NCI-H146 (cell line): ENCODE measurements at regions not wholly inside any gene's neighbourhood (a gene's known extent, or its start where the extent isn't known, plus 50 kb on each side); places are given as distances from the start of the nearest gene placed in this dataset.
"Not testable (repeated sequence)": the region's sequence is repeated elsewhere in the genome, so short reads cannot be mapped to it uniquely, and the experiment has no call there.

Experiments used
- DNase-seq: peaks from one replicate; lab custom pipeline; 2025; lab: John Stamatoyannopoulos, UW

DNA sequence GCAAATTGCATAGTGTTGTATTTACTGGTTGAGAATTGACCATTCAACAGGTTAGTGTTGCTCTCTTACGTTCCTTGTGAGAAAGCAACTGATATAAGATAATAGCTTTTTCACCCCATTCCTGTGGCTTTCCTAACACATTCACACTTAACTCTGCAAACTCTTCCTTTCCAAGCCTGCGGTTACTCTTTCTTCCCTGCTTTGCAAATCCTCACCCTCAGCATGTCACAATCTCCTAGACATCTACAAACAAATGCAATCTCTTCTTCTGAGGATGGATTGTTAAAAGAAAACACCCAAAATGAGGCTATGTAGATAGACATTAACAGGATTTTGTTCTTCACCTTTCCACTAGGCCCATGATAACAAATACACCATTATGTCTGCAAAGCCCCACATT lies 771.7 kb upstream of the PCDH7 start:
- no peak for DNase-seq

DNA sequence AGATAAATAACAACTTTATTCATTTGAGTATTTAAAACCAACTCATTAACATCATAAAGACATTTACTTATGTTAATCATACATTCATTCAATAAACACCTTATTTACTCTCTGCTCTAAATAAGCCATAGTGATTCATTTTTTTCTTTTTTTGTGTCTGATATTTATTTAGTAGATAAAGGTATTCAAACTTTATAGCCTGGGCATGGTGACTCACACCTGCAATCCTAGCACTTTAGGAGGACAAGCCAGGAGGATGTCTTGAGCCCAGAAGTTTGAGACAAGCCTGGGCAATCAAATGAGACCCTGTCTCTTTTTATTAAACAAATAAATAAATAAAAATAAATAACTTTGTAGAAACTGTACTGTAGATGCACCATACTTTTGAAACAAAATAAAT lies 771.3 kb upstream of the PCDH7 start:
- DNase-seq = no peak

- no peak for DNase-seq
Observed at GRCh38 chr4:29966386-29966785, 753.8 kb upstream of the PCDH7 start.

GRCh38 chr4:29970626-29971025 lies 749.5 kb upstream of the PCDH7 start:
- DNase-seq = no peak

DNA sequence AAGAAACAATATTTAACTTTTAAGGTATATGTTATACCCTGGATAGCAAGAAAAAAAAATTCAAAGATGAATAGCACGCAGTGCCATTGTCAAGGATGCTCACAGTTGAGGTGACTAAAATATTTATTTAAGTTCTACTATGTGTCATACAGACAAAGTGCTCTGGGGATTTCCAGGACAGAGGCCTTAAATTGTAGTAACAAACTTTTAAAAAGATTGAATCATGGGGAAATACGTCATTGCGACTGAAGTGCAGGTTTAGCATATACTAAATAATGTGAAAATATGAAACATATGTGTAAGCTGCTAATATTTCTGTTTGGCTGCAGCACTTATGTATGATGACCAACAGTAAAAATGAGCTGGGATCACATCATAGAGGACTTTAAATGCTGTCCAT lies 748.0 kb upstream of the PCDH7 start:
- no peak for DNase-seq

DNA sequence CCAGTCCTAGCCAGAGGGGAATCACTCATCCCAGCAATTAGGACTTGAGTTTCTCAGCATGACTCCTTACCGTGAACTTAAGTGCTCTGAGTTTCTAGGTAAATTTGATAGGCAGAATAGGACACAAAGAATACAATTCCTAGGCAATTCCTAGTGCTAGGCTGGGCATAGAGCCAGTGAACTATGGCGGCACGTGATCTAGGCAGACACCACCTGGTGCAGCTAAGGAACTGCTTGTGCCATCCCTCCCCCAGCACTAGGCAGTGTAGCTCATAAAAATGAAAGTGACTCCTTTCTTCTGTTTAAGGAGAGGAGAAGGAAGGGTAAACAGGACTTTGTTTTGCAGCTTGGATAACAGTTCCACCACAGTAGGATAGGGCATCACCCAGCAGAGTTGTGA lies 736.3 kb upstream of the PCDH7 start:
- no peak for DNase-seq

DNA sequence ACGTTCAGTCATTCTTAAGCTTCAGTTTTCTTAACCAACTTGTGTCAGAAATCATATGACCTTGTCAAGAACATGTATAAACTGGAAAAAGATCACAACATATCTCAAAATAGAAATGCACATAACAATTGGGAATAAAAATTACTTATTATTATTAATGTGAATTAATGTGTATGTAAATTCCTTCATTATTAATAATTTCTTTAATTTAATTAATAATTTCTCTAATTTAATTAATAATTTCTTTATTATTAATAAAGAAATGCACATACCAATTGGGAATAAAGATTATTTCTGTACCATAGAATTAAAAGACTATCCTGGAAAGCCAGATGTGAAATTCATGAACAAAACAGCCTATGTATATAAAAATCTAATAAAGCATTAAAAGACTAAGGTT lies 718.5 kb upstream of the PCDH7 start:
- DNase-seq = no peak

GRCh38 chr4:30002341-30002740 lies 717.8 kb upstream of the PCDH7 start:
- no peak for DNase-seq

DNA sequence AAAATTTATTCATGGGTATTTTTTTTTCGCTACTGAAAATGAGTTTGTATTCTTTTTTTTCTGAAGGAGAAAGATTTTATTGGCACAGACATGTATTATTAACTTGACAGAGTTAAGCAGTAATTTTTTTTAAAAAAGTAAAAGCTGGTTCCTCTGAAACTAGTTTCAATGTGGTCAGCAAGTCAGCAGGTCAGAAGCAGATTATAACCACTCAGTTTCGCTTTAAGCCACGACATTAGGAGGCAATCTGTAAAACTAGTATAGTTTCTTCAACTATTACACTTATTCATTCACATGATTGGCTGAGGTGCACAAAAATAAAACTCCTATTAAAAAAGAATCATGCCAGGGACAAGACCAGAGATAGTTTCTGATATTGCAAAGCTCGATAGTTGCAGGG lies 714.2 kb upstream of the PCDH7 start:
- DNase-seq = no peak

DNA sequence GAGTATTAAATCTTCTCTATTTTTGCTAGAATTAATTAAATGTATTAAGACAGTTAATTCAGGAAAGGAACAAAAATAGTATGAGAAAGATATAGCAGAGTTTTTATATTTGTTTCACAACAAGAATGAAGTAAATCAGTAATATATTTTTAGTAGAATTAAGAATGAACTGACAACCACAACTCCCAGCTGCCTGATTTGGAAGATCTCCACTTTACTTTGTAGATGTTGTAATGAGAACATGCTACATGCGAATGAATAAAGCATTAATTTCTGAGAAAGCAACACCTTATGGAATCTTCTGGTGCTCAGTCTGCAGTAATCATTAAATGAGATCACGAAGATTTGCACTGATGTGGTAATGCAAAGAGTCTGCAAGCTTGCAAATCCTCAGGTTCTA lies 695.6 kb upstream of the PCDH7 start:
- DNase-seq = no peak

DNA sequence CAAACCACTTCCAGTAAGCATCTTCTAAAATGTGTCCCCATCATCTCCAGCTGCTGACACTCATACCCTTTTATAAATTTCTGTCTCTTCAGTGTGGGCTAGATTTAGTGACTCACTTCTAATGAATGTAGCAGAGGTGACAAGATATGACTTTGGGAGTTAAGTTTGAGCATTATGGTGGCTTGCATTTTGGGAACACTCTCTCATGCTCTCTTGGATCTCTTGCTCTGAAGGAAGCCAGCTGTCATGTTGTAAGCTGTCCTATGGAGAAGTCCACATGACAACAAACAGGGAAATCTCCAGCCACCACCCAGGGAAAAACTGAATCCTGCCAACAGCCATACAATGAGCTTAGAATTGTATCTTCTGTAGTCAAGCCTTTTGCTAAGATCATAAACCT lies 691.3 kb upstream of the PCDH7 start:
- no peak for DNase-seq

- DNase-seq = no peak
Observed at GRCh38 chr4:30056016-30056766, 664.0 kb upstream of the PCDH7 start.

DNA sequence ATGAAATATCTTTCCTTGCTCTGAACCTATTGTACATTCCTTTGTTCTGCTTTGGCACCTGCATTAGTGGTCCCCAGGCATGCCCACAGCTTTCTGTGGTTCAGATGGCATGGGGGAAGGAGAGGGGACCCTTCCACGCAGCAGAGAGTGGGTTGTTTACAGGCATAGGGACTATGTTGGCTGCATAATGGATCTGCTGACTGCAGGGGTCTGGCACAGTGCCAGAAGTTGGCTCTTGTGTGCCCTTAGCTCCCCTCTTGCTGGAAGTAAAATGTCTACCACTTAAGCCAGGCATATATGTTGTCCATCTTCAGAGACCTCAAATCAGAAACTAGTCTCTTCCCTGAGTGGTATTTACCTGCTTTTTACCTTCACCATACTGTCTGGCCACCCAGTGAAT lies 651.9 kb upstream of the PCDH7 start:
- peak; percentile 16 for DNase-seq

DNA sequence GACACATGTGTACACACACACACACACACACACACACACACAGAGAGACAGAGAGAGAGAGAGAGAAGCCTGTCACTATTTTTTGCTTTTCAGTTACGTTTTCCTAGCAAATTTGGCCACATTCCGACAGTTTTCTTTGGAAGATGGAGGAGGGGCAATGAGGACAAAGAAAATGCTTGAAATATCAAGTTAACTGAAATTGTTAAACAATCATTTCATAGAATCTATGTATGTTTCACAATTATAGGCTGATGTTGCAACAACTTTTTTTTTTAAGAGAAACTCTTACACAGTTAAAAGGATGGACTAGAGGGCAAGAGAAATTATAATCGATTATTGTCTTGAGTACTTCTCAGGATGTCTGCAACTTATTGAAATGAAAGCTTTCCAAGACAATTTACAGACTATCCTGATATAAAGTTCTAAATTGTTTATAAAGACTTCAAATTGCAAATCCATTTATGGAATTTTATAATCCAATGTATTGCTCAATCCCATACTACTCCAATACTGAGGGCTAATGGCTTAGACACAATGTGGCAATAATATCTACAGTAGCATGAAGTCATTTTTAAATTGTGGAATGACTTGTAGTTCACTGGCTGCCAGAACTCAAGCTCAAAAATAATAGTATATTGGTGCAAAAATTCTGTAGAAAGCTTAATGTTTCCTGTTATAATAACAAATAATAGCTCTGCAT lies 647.0 kb upstream of the PCDH7 start:
- DNase-seq = no peak

- not testable (repeated sequence) for DNase-seq
Observed at GRCh38 chr4:30092420-30093128, 627.6 kb upstream of the PCDH7 start.

DNA sequence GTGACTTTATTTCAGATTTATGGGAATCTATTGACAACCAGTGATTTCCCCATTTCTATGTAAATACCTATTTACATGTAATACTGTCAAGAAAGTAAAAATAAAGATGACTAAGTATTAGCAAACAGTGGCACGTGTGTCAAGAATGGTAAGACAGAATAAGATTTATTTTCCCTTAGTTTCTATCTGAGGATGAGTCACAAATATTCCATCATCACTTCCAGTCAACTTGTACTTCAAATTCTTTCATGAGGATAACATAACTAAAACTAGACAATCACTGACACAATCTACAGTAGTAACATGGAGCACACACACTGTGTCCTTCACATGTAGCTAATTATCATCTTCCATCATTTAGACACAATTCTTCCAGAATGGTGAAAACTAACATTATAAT lies 625.3 kb upstream of the PCDH7 start:
- no peak for DNase-seq

DNA sequence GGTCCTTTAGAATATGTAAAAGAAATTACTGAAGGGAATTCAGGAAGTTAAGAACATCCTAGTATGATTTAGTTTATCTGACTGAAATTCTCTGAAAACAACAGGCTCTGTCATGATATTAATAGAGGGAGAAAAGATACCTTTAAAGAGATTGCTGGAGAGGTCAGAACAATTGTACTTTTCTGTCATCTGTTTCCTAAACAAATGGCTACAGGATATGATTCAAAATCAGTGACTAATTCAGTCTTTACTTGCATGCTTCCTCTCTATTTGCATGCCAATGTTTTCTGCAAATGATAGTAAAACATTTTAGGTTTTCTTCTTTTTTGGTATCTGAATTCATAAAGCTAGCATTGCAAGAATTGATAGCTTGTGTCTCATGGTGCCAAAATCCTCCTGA lies 616.7 kb upstream of the PCDH7 start:
- no peak for DNase-seq

DNA sequence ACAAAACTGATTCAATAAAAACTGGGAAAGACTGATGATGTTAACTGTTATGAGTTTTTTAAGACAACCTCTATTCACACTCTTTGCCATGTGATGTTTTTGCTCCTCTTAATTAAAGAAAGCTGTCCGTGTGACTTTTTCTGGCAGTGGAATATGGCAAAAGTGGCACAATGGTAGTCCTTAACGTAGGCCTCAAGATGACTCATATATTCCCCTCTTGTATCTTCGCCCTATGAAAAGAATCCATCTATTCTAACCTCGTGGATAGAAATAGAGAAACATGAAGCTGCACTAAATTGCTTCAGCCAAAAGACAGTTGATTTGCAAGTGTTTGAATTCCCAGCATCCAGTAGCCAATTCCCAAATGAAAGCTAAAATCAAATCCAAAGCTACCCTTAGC lies 603.8 kb upstream of the PCDH7 start:
- DNase-seq = no peak

DNA sequence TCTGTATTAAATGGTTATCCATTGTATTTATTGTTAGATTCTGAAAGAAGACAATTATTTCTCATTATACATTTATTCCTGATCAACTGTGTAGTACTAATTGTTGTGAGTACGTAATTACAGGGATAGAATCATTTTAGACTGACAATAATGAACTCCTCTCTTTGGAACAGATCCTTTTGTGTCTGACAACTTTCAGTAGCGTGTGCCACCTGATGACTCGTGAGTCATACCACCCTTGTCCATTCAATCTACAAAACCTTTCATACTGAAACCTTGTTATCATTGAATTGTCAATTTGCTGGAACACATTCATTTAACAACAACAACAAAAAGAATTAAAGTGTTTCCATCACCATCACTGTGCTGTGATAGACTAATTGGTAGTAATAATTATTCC lies 602.7 kb upstream of the PCDH7 start:
- DNase-seq = no peak

DNA sequence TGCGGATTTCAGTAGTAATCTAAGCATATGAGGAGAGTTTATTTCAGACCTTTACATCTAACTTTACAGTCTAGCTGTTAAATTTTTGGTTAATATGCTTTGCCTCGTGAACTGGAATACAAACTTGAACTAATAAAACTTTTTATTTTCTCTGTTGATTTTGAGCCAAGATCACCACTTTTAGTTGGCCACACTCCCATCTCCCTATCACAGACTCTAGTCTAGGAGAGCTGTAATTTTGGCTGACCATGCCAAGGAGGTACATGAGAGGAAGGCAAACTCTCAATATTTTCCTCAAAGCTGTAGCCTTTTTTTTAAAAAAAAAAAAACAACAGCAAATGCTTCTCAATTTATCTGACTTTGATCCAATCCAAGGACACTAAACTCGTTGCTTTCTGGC lies 597.5 kb upstream of the PCDH7 start:
- DNase-seq = no peak

DNA sequence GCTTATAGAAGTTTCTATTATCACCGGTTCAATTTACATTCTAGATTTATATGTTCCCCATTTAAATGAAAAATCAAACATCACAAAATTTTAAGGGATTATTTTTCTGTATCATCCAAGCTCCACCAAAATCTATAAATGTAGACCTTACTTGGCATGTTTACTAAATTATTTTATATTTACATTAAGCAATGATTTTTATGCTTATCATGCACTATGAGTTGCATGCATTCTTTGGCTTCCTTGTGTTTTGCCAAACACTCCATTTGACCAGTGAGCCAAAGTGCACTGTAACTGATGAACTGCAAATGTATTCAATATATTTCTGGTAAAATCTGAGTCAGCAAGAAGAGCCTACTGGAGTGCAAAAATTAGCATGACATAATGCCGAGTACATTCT lies 595.5 kb upstream of the PCDH7 start:
- DNase-seq = not testable (repeated sequence)

- no peak for DNase-seq
Observed at GRCh38 chr4:30125868-30126267, 594.3 kb upstream of the PCDH7 start.

- DNase-seq = no peak
Observed at GRCh38 chr4:30126351-30126750, 593.8 kb upstream of the PCDH7 start.
